ENCODE measurements at regions not wholly inside any gene's neighbourhood (a gene's known extent, or its start where the extent isn't known, plus 50 kb on each side); places are given as distances from the start of the nearest gene placed in this dataset.

GRCh38 chr4:134390319-134390718 is 188.7 kb upstream of the PABPC4L start:
- no peaks in the 10 kb centered on the region for H3K36me3 ChIP-seq (ENCODE audit: control insufficient read depth in 1 of 2, insufficient read depth in 2 of 2, low read length in 2 of 2)
- no TSS peak for BruUV-seq (replicated peaks)
- H3K27ac ChIP-seq (ENCODE audit: low read depth, low read length) = no peak overlapping the region
- no peak for DNase-seq (ENCODE audit: low read depth, low spot score)
- H4K20me1 ChIP-seq (ENCODE audit: insufficient read depth) = no peaks in the 10 kb centered on the region
- H3K4me3 ChIP-seq (replicated peaks in 1 of 2; ENCODE audit: low read depth in 1 of 2, low read length in 2 of 2) = no peak overlapping the region
- no peak overlapping the region for H3K4me2 ChIP-seq (ENCODE audit: low read length)
- intact Hi-C loops (cut with micrococcal nuclease) = no loop called here
- H3K4me1 ChIP-seq (ENCODE audit: control insufficient read depth in 1 of 2, insufficient read depth in 2 of 2, low read length in 2 of 2) = no peaks in the 10 kb centered on the region
- ATAC-seq = no peak
- H3K27me3 ChIP-seq (ENCODE audit: insufficient read depth, low read length) = no peaks in the 10 kb centered on the region
- CTCF ChIA-PET = no interaction called here
- H3K9me3 ChIP-seq (ENCODE audit: control insufficient read depth in 1 of 2, insufficient read depth in 1 of 2, low read depth in 1 of 2, low read length in 2 of 2) = no peaks in the 10 kb centered on the region
- H2AFZ ChIP-seq (ENCODE audit: low read depth, low read length, poor library complexity, severe bottlenecking) = no peak overlapping the region
- H3K79me2 ChIP-seq (ENCODE audit: insufficient read depth, low read length) = no peaks in the 10 kb centered on the region
- TF ChIP-seq ELF1 (IDR thresholded peaks at IDR 0.05; ENCODE audit: borderline replicate concordance, low read depth) (no peak), EZH2phosphoT487 (IDR thresholded peaks at IDR 0.05; ENCODE audit: borderline replicate concordance) (no peak), MAX (IDR thresholded peaks at IDR 0.05) (no peak), POLR2AphosphoS5 (IDR thresholded peaks at IDR 0.05; ENCODE audit: low read depth, low read length) (no peak), REST (IDR thresholded peaks at IDR 0.05; ENCODE audit: low read depth) (no peak), EGR1 (IDR thresholded peaks at IDR 0.05; ENCODE audit: low read depth) (no peak), JUND (IDR thresholded peaks at IDR 0.05) (no peak)
- no peaks in the 10 kb centered on the region for H3K9me2 ChIP-seq (ENCODE audit: insufficient read depth)
- RAD21 ChIA-PET (ENCODE audit: low non-redundant PET in 1 of 2, low total read pairs in 2 of 2, uncharacterized antibody in 2 of 2, unreplicated experiment in 2 of 2) = interaction anchor here in 1 of 2 experiments (0.7 kb wide), 1 partner anchor 126 kb away, joined by 3 read pairs; no protein-coding TSS in a partner anchor
- H3K9ac ChIP-seq (ENCODE audit: low read length) = no peak overlapping the region
- POLR2A ChIA-PET = no interaction called here

GRCh38 chr4:134388351-134388750 is 186.8 kb upstream of the PABPC4L start:
- intact Hi-C loops (cut with micrococcal nuclease) = no loop called here
- no peak overlapping the region for H3K4me3 ChIP-seq (replicated peaks in 1 of 2; ENCODE audit: low read depth in 1 of 2, low read length in 2 of 2)
- POLR2A ChIA-PET = no interaction called here
- CTCF ChIA-PET = no interaction called here
- H3K9me3 ChIP-seq (ENCODE audit: control insufficient read depth in 1 of 2, insufficient read depth in 1 of 2, low read depth in 1 of 2, low read length in 2 of 2) = no peaks in the 10 kb centered on the region
- H3K9me2 ChIP-seq (ENCODE audit: insufficient read depth) = no peaks in the 10 kb centered on the region
- ATAC-seq (no peak), DNase-seq (ENCODE audit: low read depth, low spot score) (no peak)
- no peak overlapping the region for H3K9ac ChIP-seq (ENCODE audit: low read length)
- no peaks in the 10 kb centered on the region for H3K4me1 ChIP-seq (ENCODE audit: control insufficient read depth in 1 of 2, insufficient read depth in 2 of 2, low read length in 2 of 2)
- no peak overlapping the region for H2AFZ ChIP-seq (ENCODE audit: low read depth, low read length, poor library complexity, severe bottlenecking)
- BruUV-seq (replicated peaks) = no TSS peak
- no peak overlapping the region for H3K4me2 ChIP-seq (ENCODE audit: low read length)
- H3K27me3 ChIP-seq (ENCODE audit: insufficient read depth, low read length) = no peaks in the 10 kb centered on the region
- H3K79me2 ChIP-seq (ENCODE audit: insufficient read depth, low read length) = no peaks in the 10 kb centered on the region
- H3K36me3 ChIP-seq (ENCODE audit: control insufficient read depth in 1 of 2, insufficient read depth in 2 of 2, low read length in 2 of 2) = no peaks in the 10 kb centered on the region
- RAD21 ChIA-PET (ENCODE audit: low non-redundant PET in 1 of 2, low total read pairs in 2 of 2, uncharacterized antibody in 2 of 2, unreplicated experiment in 2 of 2) = no interaction called here
- H3K27ac ChIP-seq (ENCODE audit: low read depth, low read length) = no peak overlapping the region
- no peaks in the 10 kb centered on the region for H4K20me1 ChIP-seq (ENCODE audit: insufficient read depth)
- TF ChIP-seq FOSL1 (IDR thresholded peaks at IDR 0.05; ENCODE audit: low read depth) (no peak), SIN3A (IDR thresholded peaks at IDR 0.05; ENCODE audit: low read depth) (no peak), EZH2 (IDR thresholded peaks at IDR 0.05) (no peak), ZBTB33 (IDR thresholded peaks at IDR 0.05; ENCODE audit: extremely low read depth, insufficient replicate concordance, low read length) (no peak), MAX (IDR thresholded peaks at IDR 0.05) (no peak), SP1 (IDR thresholded peaks at IDR 0.05; ENCODE audit: low read depth) (no peak), EGR1 (IDR thresholded peaks at IDR 0.05; ENCODE audit: low read depth) (no peak), ZFX (IDR thresholded peaks at IDR 0.05) (no peak), ATF3 (IDR thresholded peaks at IDR 0.05) (no peak), RAD21 (IDR thresholded peaks at IDR 0.05; ENCODE audit: low read depth) (no peak)

All from HCT116 (cell line).